Upper lobe of left lung (tissue), 6 donors: ENCODE measurements at regions not wholly inside any gene's neighbourhood (a gene's known extent, or its start where the extent isn't known, plus 50 kb on each side); places are given as distances from the start of the nearest gene placed in this dataset.

Experiments used
- ATAC-seq, 2 donors: fragments of 200-7000 bp; cut with Tn5 transposase; one replicate each; pipeline ENCODE4 v1.9.1; 2022; ENCODE audit warnings: mild to moderate bottlenecking in 2 of 2, moderate library complexity in 2 of 2; ENCODE audit not compliant: low FRiP score in 2 of 2
- DNase-seq, 2 donors: peaks; one replicate each; pipeline ENCODE4 v3.0.0-alpha.2; 2019 to 2020
- H3K27ac ChIP-seq, 4 donors: fragments of 200-600 bp; sonication (generic); one replicate each; pipeline ENCODE4 v1.5.1; 2016 to 2019
- H3K27me3 ChIP-seq, 4 donors: fragments of 200-600 bp; sonication (generic); one replicate each; pipeline ENCODE4 v1.5.1; 2017 to 2019
- H3K36me3 ChIP-seq, 4 donors: fragments of 200-600 bp; sonication (generic); one replicate each; pipeline ENCODE4 v1.5.1; 2016 to 2019
- H3K4me1 ChIP-seq, 4 donors: fragments of 200-600 bp; sonication (generic); one replicate each; pipeline ENCODE4 v1.5.1; 2018 to 2019
- H3K4me3 ChIP-seq, 4 donors: fragments of 200-600 bp; sonication (generic); one replicate each; pipeline ENCODE4 v1.5.1; 2017 to 2019; ENCODE audit warnings: mild to moderate bottlenecking in 2 of 4, moderate library complexity in 1 of 4
- H3K9me3 ChIP-seq, 4 donors: fragments of 200-600 bp; sonication (generic); one replicate each; pipeline ENCODE4 v1.5.1; 2018 to 2019
- CTCF ChIP-seq, 6 experiments: fragments of 450-650 bp in 4 of 6; fragments of 200-600 bp in 2 of 6; sonication (generic) in 2 of 6; IDR thresholded peaks; one replicate each; pipeline ENCODE4 v1.5.1; 2016 to 2019; ENCODE audit warnings: antibody characterized with exemption in 6 of 6
- EP300 ChIP-seq, 4 donors: sonication (generic); formaldehyde crosslinking; IDR thresholded peaks; one replicate each; pipeline ENCODE4 v1.5.1; 2017; ENCODE audit warnings: antibody characterized with exemption in 4 of 4, control low read depth in 2 of 4
- POLR2A ChIP-seq, 4 donors: fragments of 450-650 bp; IDR thresholded peaks; one replicate each; pipeline ENCODE4 v1.5.1; 2016 to 2017; ENCODE audit warnings: antibody characterized with exemption in 4 of 4, mild to moderate bottlenecking in 2 of 4
- POLR2AphosphoS5 ChIP-seq, 2 donors: sonication (generic); formaldehyde crosslinking; IDR thresholded peaks; one replicate each; pipeline ENCODE4 v1.5.1; 2017; ENCODE audit warnings: antibody characterized with exemption in 2 of 2
- WGBS, 2 donors: methylation state at CpG; one replicate each; pipeline ENCODE4 v1.1.5; 2017 to 2018; 5-methylcytosine and 5-hydroxymethylcytosine counted together
- donor health status: DM: no; HTN: no; CAD: no; lungs with moderate emphysema.
- donor health status: DM: no; HTN: yes; CAD: no; lungs with severe emphysema.

- WGBS, 2 donors = 37 to 40% methylated on average over 17 of the region's 17 CpGs
- peak in 1 of 2 donors; percentile 75 for DNase-seq
- ATAC-seq = no peak
- H3K27me3 ChIP-seq = no peaks in the 10 kb centered on the region
- H3K27ac ChIP-seq = peak overlapping the region; percentile 82 to 89 (median 88)
- TF ChIP-seq POLR2A (IDR thresholded peaks at IDR 0.05) (peak in 1 of 4 donors; percentile 42), CTCF (IDR thresholded peaks at IDR 0.05) (no peak), EP300 (IDR thresholded peaks at IDR 0.05) (no peak), POLR2AphosphoS5 (IDR thresholded peaks at IDR 0.05) (peak in 1 of 2 donors; percentile 8)
- H3K9me3 ChIP-seq = no peaks in the 10 kb centered on the region
- H3K36me3 ChIP-seq = no peaks in the 10 kb centered on the region
- H3K4me3 ChIP-seq = no peak overlapping the region
- peaks cover 59 to 84% (median 72%) of the 10 kb centered on the region in 4 donors for H3K4me1 ChIP-seq
These were observed 167.7 kb downstream of the TOMM20 start for GRCh38 chr1:234960722-234961455.

- no peaks in the 10 kb centered on the region for H3K27me3 ChIP-seq
- TF ChIP-seq EP300 (IDR thresholded peaks at IDR 0.05) (no peak), POLR2AphosphoS5 (IDR thresholded peaks at IDR 0.05) (no peak), CTCF (IDR thresholded peaks at IDR 0.05) (no peak), POLR2A (IDR thresholded peaks at IDR 0.05) (no peak)
- 71 to 81% methylated on average over 19 to 21 of the region's 21 CpGs for WGBS, 2 donors
- ATAC-seq (no peak), DNase-seq (no peak)
- H3K27ac ChIP-seq = peak overlapping the region; percentile 3 to 89 (median 84)
- peaks cover 61 to 88% (median 69%) of the 10 kb centered on the region in 4 donors for H3K4me1 ChIP-seq
- no peak overlapping the region for H3K4me3 ChIP-seq
- no peaks in the 10 kb centered on the region for H3K9me3 ChIP-seq
- no peaks in the 10 kb centered on the region for H3K36me3 ChIP-seq
These were observed 169.7 kb downstream of the TOMM20 start for GRCh38 chr1:234958706-234959657.

- H3K27me3 ChIP-seq = no peaks in the 10 kb centered on the region
- H3K4me3 ChIP-seq = no peak overlapping the region
- H3K9me3 ChIP-seq = no peaks in the 10 kb centered on the region
- peaks cover 53 to 80% (median 62%) of the 10 kb centered on the region in 4 donors for H3K4me1 ChIP-seq
- peak overlapping the region in 2 of 4 donors; percentile 86 to 89 for H3K27ac ChIP-seq
- 86 to 95% methylated on average over 8 to 13 of the region's 13 CpGs for WGBS, 2 donors
- DNase-seq = no peak
- TF ChIP-seq CTCF (IDR thresholded peaks at IDR 0.05) (no peak), EP300 (IDR thresholded peaks at IDR 0.05) (no peak), POLR2A (IDR thresholded peaks at IDR 0.05) (no peak), POLR2AphosphoS5 (IDR thresholded peaks at IDR 0.05) (no peak)
- no peak for ATAC-seq
- no peaks in the 10 kb centered on the region for H3K36me3 ChIP-seq
These were observed 170.5 kb downstream of the TOMM20 start for GRCh38 chr1:234958066-234958705.

- Histone ChIP-seq H3K27ac (peak overlapping the region in 2 of 4 donors; percentile 30 to 86), H3K27me3 (no peaks in the 10 kb centered on the region), H3K4me1 (peaks cover 47 to 73% (median 55%) of the 10 kb centered on the region in 4 donors), H3K4me3 (no peak overlapping the region), H3K9me3 (no peaks in the 10 kb centered on the region), H3K36me3 (no peaks in the 10 kb centered on the region)
- DNase-seq (peak in 1 of 2 donors; percentile 42), ATAC-seq (no peak)
- 82 to 86% methylated on average over 10 to 14 of the region's 14 CpGs for WGBS, 2 donors
- TF ChIP-seq POLR2AphosphoS5 (IDR thresholded peaks at IDR 0.05) (no peak), CTCF (IDR thresholded peaks at IDR 0.05) (no peak), EP300 (IDR thresholded peaks at IDR 0.05) (no peak), POLR2A (IDR thresholded peaks at IDR 0.05) (no peak)
These were observed 171.1 kb downstream of the TOMM20 start for GRCh38 chr1:234957330-234958065.
